Sigmoid colon (tissue), 4 donors: ENCODE measurements at regions not wholly inside any gene's neighbourhood (a gene's known extent, or its start where the extent isn't known, plus 50 kb on each side); places are given as distances from the start of the nearest gene placed in this dataset.

Experiments
- POLR2A ChIP-seq, 2 donors: fragments of 450-650 bp; IDR thresholded peaks; one replicate each; pipeline ENCODE4 v1.6.1; 2016; ENCODE audit warnings: antibody characterized with exemption in 2 of 2, mild to moderate bottlenecking in 2 of 2, moderate library complexity in 2 of 2
- POLR2AphosphoS5 ChIP-seq, 4 donors: sonication (generic); formaldehyde crosslinking; IDR thresholded peaks; one replicate each; pipeline ENCODE4 v1.6.1; 2017; ENCODE audit warnings: antibody characterized with exemption in 4 of 4

GRCh38 chr7:110529175-110529574, 561.8 kb upstream of the LRRN3 start:
- no peak for TF ChIP-seq POLR2A (IDR thresholded peaks at IDR 0.05)
- no peak for TF ChIP-seq POLR2AphosphoS5 (IDR thresholded peaks at IDR 0.05)
